ENCODE measurements at regions not wholly inside any gene's neighbourhood (a gene's known extent, or its start where the extent isn't known, plus 50 kb on each side); places are given as distances from the start of the nearest gene placed in this dataset.

DNA sequence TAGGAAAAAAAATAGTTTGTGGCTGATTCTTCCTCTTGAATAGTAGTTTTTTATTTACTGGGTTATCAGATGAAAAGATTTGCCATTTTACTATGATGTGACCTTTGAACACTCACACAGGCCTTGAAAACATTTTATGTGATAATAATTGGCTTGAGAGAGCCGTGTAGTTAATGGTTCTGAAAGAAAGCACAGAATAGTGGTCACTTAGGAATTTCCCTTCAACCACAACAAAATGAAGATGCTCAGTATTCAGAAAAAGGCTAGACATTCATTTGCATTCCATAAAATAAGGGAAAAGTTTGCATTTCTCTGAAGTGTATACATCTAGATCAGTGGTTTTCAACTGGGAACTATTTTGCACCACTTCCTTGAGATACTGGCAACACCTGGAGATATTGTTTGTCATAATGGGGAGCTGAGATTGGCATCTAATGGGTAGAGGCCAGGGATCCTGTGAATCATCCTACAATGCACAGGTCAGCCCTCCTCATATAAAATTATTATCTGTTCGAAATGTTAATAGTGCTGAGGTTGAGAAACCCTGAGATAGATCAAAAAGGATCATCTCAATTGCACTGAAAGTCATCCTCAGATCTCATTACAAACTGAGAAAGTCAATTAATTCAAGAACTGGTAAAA is 446.4 kb upstream of the CCNG1 start:
- H3K36me3 ChIP-seq (ENCODE audit: control insufficient read depth, insufficient read depth, low read length): no peaks in the 10 kb centered on the region
- TF ChIP-seq, protein P1, sequence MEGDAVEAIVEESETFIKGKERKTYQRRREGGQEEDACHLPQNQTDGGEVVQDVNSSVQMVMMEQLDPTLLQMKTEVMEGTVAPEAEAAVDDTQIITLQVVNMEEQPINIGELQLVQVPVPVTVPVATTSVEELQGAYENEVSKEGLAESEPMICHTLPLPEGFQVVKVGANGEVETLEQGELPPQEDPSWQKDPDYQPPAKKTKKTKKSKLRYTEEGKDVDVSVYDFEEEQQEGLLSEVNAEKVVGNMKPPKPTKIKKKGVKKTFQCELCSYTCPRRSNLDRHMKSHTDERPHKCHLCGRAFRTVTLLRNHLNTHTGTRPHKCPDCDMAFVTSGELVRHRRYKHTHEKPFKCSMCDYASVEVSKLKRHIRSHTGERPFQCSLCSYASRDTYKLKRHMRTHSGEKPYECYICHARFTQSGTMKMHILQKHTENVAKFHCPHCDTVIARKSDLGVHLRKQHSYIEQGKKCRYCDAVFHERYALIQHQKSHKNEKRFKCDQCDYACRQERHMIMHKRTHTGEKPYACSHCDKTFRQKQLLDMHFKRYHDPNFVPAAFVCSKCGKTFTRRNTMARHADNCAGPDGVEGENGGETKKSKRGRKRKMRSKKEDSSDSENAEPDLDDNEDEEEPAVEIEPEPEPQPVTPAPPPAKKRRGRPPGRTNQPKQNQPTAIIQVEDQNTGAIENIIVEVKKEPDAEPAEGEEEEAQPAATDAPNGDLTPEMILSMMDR (IDR thresholded peaks at IDR 0.05; ENCODE audit: insufficient read depth, low read length, severe bottlenecking): no peak
- H3K27me3 ChIP-seq (ENCODE audit: control insufficient read depth, insufficient read depth, low read length): no peaks in the 10 kb centered on the region
- FAIRE-seq: no peak
- no peak for DNase-seq (ENCODE audit: low read depth)
- H3K4me3 ChIP-seq (ENCODE audit: low read depth, low read length): no peak overlapping the region

DNA sequence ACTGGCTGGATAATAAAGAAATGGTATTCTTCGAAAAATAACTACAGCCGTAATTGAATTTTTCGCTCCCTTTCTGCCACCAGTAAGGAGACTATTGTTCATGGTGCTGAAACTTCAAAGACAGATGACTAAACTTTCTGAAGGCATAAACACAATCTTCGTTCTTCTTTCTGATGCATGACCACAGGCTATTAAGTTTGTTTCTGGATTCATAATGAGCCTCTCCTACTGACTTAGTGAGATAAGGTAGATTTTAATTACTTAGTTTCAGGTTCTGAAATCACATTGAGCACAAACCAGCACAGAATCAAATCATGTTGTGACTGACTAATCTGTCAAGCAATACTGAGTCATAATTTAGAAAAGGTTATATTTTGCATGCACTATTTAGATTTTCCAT is 441.8 kb upstream of the CCNG1 start:
- Histone ChIP-seq H3K4me3 (ENCODE audit: low read depth, low read length) (no peak overlapping the region), H3K36me3 (ENCODE audit: control insufficient read depth, insufficient read depth, low read length) (no peaks in the 10 kb centered on the region), H3K27me3 (ENCODE audit: control insufficient read depth, insufficient read depth, low read length) (no peaks in the 10 kb centered on the region)
- FAIRE-seq (no peak), DNase-seq (ENCODE audit: low read depth) (no peak)
- TF ChIP-seq, protein P1 (IDR thresholded peaks at IDR 0.05; ENCODE audit: insufficient read depth, low read length, severe bottlenecking): no peak

DNA sequence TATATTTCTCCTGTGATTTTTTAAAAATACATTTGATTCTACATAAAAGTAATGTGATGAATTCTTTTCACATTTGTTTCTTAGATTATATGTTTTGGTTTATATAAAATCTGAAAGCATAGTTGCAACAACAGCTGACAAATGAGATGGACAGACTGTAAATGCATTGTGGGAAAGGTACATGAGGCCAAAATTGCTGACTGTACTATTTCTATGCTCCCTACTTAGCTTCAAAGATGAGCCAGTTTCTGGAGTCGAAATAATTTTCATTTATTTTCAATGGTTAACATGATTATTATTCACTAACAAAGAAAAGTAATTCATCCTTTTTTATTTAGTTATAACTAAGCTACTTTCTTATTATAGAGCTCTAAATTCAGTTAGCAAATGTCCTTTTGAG is 441.3 kb upstream of the CCNG1 start:
- FAIRE-seq: no peak

GRCh38 chr5:163005949-163006348 is 431.4 kb upstream of the CCNG1 start:
- no peaks in the 10 kb centered on the region for H3K27me3 ChIP-seq (ENCODE audit: control insufficient read depth, insufficient read depth, low read length)
- peak; percentile 55 for DNase-seq (ENCODE audit: low read depth)
- no peak for FAIRE-seq
- TF ChIP-seq, protein P1 (IDR thresholded peaks at IDR 0.05; ENCODE audit: insufficient read depth, low read length, severe bottlenecking): peak; percentile 31
- no peak overlapping the region for H3K4me3 ChIP-seq (ENCODE audit: low read depth, low read length)
- H3K36me3 ChIP-seq (ENCODE audit: control insufficient read depth, insufficient read depth, low read length): no peaks in the 10 kb centered on the region

More for the DNA sequence above, 441.3 kb upstream of the CCNG1 start:
- DNase-seq (ENCODE audit: low read depth): no peak
- Histone ChIP-seq H3K36me3 (ENCODE audit: control insufficient read depth, insufficient read depth, low read length) (no peaks in the 10 kb centered on the region), H3K4me3 (ENCODE audit: low read depth, low read length) (no peak overlapping the region), H3K27me3 (ENCODE audit: control insufficient read depth, insufficient read depth, low read length) (no peaks in the 10 kb centered on the region)
- TF ChIP-seq, protein P1 (IDR thresholded peaks at IDR 0.05; ENCODE audit: insufficient read depth, low read length, severe bottlenecking): no peak

- no peak for FAIRE-seq
- Histone ChIP-seq H3K4me3 (ENCODE audit: low read depth, low read length) (no peak overlapping the region), H3K27me3 (ENCODE audit: control insufficient read depth, insufficient read depth, low read length) (no peaks in the 10 kb centered on the region), H3K36me3 (ENCODE audit: control insufficient read depth, insufficient read depth, low read length) (no peaks in the 10 kb centered on the region)
- TF ChIP-seq, protein P1 (IDR thresholded peaks at IDR 0.05; ENCODE audit: insufficient read depth, low read length, severe bottlenecking): no peak
- no peak for DNase-seq (ENCODE audit: low read depth)
Observed at GRCh38 chr5:163022582-163023128, 414.7 kb upstream of the CCNG1 start.

DNA sequence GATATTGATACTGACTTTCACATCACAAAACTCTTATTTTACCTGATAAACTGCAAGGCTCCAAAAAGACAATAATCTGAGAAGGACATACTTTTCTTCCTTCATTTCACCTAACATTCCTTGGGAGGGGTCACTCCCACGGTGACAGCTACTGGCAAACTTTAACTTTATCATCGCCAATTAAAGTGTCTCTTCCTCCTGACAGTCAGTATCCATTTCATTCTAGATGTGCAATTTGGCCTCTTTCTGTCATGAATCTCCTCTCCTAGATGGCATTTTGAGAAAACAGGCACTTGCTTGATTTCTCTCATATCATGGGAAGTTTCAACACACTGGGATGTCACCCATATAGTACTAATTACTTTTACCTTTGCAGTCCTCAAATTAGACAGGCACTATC is 413.5 kb upstream of the CCNG1 start:
- FAIRE-seq (no peak), DNase-seq (ENCODE audit: low read depth) (no peak)

More for the DNA sequence above, 413.5 kb upstream of the CCNG1 start:
- Histone ChIP-seq H3K4me3 (ENCODE audit: low read depth, low read length) (no peak overlapping the region), H3K27me3 (ENCODE audit: control insufficient read depth, insufficient read depth, low read length) (no peaks in the 10 kb centered on the region), H3K36me3 (ENCODE audit: control insufficient read depth, insufficient read depth, low read length) (no peaks in the 10 kb centered on the region)
- TF ChIP-seq, protein P1 (IDR thresholded peaks at IDR 0.05; ENCODE audit: insufficient read depth, low read length, severe bottlenecking): no peak
